Upper lobe of right lung (tissue), 1 donor: ENCODE measurements at regions not wholly inside any gene's neighbourhood (a gene's known extent, or its start where the extent isn't known, plus 50 kb on each side); places are given as distances from the start of the nearest gene placed in this dataset.

Experiments used
- ATAC-seq: fragments of 200-7000 bp; cut with Tn5 transposase; one replicate; pipeline ENCODE4 v1.9.1; 2020; ENCODE audit warnings: mild to moderate bottlenecking, moderate library complexity
- DNase-seq: peaks from one replicate; pipeline ENCODE4 v3.0.0-alpha.2; 2020
- H3K27ac ChIP-seq: fragments of 200-600 bp; one replicate; pipeline ENCODE4 v1.8.0; 2022
- H3K27me3 ChIP-seq: fragments of 200-600 bp; one replicate; pipeline ENCODE4 v1.8.0; 2022; ENCODE audit warnings: mild to moderate bottlenecking
- H3K36me3 ChIP-seq: fragments of 200-600 bp; one replicate; pipeline ENCODE4 v1.8.0; 2022
- H3K4me1 ChIP-seq: fragments of 200-600 bp; one replicate; pipeline ENCODE4 v1.8.0; 2022
- H3K4me3 ChIP-seq: fragments of 200-600 bp; one replicate; pipeline ENCODE4 v1.8.0; 2022; ENCODE audit warnings: mild to moderate bottlenecking
- H3K9me3 ChIP-seq: fragments of 200-600 bp; one replicate; pipeline ENCODE4 v1.8.0; 2022
- intact Hi-C: fragments of 100-400 bp; cut with DNase I; formaldehyde crosslinking; loops from one replicate; pipeline ENCODE4 v1.11.0; 2022
- TF ChIP-seq, protein P1 (sequence below): fragments of 200-600 bp; IDR thresholded peaks from one replicate; pipeline ENCODE4 v1.8.0; 2022; ENCODE audit warnings: antibody characterized with exemption
- donor health status: DM: no; HTN: yes; CAD: no; lungs with severe emphysema.

DNA sequence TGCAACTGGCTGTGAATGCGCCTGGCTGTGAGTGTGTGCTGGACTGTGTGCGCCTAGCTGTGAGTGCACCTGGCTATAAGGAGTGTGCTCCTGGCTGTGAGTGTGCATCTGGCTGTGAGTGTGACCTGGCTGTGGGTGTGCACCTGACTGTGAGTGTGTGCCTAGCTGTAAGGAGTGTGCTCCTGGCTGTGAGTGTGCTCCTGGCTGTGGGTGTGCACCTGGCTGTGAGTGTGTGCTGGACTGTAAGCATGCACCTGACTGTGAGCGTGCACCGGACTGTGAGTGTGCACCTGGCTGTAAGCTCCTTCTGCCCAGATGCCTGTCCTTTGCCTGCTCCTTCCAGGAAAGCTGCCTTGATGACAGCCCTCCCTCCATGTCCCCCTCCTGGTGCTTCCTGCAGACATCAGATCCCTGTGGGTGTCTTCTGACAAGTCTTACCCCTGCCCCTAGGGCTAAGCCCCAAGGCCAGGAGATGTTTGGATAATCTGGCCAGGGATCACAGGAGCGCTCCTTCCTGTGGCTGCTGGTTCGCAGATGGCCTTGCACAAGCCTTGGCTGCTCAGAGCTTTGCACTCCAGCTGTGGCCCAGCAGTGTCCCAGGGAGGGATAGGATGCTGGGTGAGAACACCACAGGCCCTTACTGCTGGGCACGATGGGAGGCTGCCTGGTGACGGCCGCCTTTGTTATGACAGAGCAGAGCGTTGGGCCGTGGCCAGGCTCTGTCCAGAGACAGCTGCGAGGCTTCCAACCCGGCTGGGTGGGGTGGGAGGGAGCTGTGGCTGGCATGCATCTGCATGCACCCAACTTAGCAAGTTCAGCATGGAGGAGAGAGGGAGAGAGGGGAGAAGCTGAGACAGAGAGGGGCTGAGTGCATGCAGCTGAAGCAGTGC, 89.9 kb downstream of the GLI2 start:
- no peak overlapping the region for H3K4me3 ChIP-seq
- intact Hi-C loops: no loop called here
- TF ChIP-seq, protein P1, sequence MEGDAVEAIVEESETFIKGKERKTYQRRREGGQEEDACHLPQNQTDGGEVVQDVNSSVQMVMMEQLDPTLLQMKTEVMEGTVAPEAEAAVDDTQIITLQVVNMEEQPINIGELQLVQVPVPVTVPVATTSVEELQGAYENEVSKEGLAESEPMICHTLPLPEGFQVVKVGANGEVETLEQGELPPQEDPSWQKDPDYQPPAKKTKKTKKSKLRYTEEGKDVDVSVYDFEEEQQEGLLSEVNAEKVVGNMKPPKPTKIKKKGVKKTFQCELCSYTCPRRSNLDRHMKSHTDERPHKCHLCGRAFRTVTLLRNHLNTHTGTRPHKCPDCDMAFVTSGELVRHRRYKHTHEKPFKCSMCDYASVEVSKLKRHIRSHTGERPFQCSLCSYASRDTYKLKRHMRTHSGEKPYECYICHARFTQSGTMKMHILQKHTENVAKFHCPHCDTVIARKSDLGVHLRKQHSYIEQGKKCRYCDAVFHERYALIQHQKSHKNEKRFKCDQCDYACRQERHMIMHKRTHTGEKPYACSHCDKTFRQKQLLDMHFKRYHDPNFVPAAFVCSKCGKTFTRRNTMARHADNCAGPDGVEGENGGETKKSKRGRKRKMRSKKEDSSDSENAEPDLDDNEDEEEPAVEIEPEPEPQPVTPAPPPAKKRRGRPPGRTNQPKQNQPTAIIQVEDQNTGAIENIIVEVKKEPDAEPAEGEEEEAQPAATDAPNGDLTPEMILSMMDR: no peak
- peak; percentile 66 for ATAC-seq
- no peak overlapping the region for H3K27ac ChIP-seq
- no peaks in the 10 kb centered on the region for H3K36me3 ChIP-seq
- peaks cover 5% of the 10 kb centered on the region for H3K4me1 ChIP-seq
- H3K27me3 ChIP-seq: no peaks in the 10 kb centered on the region
- DNase-seq: peak; percentile 73
- no peaks in the 10 kb centered on the region for H3K9me3 ChIP-seq

DNA sequence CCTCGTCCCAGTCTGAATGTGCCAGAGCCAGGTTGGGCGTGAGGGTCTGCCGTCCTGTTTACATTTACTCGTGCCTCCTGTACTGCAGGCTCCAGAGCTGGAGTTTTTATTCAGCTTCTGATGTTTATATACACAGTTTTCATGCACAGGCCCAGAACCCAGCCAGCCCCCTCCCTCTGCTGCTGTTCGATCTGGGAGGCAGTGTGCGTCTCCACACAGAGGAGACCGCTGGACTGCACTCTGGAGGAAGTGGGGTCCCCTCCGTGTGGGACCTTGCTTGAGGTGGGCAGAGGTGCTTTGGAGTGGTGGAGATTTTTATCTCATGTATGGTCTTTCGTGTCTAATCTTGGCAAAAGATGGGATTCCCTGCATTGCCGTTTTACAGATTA, 90.6 kb downstream of the GLI2 start:
- DNase-seq (no peak), ATAC-seq (no peak)
- Histone ChIP-seq H3K27ac (no peak overlapping the region), H3K36me3 (no peaks in the 10 kb centered on the region), H3K4me1 (peaks cover 5% of the 10 kb centered on the region), H3K4me3 (no peak overlapping the region), H3K9me3 (no peaks in the 10 kb centered on the region), H3K27me3 (no peaks in the 10 kb centered on the region)
- intact Hi-C loops: no loop called here
- TF ChIP-seq, protein P1: no peak

DNA sequence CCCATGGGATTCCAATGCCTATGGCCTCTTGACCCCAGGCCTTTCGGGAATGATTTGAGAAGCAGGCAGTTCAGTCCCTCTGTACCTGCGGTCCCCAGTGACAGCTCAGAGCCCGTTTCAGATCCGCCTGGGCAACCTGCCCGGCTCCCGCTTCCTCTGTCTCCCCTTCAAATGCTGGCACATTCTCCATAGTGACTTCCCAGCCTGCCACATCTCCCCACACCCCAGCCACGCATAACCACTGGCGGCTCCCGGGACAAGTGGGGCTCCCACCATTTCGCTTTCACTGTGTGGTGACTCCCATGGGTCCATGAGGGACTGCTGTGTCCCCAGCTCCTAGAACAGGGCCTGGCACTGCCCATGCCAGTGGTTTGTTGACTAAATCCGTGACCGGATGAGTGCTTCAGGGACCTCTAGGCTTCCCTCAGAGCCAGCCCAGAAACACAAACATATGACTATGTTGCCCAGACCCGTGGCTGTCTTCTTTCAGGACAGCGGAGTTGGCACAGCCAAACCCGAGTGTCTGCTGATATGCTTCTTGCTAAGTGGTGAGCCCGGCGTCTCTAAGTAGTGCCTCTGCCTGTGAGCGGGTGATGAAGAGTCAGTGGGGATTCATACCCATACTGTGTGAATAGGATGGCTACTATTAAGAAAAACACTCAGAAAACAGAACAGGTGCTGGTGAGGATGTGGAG, 91.2 kb downstream of the GLI2 start:
- H3K9me3 ChIP-seq: no peaks in the 10 kb centered on the region
- ATAC-seq (no peak), DNase-seq (peak; percentile 38)
- H3K36me3 ChIP-seq: no peaks in the 10 kb centered on the region
- peaks cover 5% of the 10 kb centered on the region for H3K4me1 ChIP-seq
- no peak overlapping the region for H3K4me3 ChIP-seq
- no peak overlapping the region for H3K27ac ChIP-seq
- H3K27me3 ChIP-seq: no peaks in the 10 kb centered on the region
- intact Hi-C loops: no loop called here
- TF ChIP-seq, protein P1: no peak

DNA sequence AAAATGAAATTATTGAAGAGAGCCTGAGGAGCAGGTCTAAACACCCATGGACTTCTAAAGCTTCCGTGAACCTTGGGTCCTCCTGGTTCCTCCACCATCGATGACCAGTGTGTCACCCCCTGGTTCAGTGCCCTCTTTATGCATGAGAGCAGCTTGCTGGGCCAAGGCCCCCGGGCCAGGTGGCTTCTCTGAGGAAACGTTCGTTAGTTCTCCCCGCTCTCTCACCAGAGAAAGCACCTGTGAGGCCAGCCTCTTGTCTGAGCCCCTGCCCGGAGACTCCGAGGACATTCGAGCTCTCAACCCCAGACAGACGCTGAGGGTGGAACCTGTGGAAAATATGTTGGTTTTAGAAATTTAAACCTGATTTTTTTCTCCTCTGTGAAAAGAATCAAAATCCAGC, 92.4 kb downstream of the GLI2 start:
- intact Hi-C loops: no loop called here
- H3K36me3 ChIP-seq: no peaks in the 10 kb centered on the region
- peaks cover 5% of the 10 kb centered on the region for H3K4me1 ChIP-seq
- ATAC-seq (no peak), DNase-seq (peak; percentile 36)
- TF ChIP-seq, protein P1: no peak
- no peak overlapping the region for H3K27ac ChIP-seq
- no peak overlapping the region for H3K4me3 ChIP-seq
- H3K27me3 ChIP-seq: no peaks in the 10 kb centered on the region
- no peaks in the 10 kb centered on the region for H3K9me3 ChIP-seq

DNA sequence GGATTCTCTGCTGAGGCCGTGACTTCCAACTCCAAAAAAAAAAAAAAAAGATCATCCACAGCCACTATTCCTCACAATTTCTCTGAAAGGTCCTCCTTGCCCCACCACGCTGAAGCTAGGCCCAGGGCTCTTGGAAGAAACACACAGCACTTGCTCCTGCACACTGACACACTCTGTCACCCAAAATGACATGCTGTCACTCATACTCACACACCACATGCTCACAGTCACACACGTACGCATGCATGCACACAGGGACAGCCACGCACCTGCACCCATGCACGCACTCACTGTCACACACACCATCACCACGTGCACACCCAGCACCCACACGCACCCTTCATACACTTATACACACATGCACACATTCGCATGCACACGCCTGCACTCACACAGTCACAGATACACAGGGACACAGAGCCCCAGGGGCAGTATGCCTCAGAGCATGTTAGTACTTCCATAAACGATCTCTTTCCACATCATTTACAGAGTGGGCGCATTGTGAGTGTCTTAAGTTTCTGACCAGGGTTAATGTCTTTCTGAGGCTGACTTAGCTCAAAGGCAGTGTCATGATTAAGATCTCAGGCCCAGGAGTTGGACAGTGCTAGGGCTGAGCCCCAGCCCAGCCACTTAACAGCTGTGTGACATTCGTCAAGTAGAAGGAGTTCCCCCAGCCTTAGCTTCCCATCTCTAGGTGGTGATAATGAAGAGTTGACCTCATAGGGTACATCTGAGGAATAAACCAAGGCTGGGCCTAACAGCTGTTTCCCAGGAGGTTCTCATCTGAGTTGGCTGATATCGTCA, 93.4 kb downstream of the GLI2 start:
- Histone ChIP-seq H3K27ac (no peak overlapping the region), H3K27me3 (no peaks in the 10 kb centered on the region), H3K36me3 (no peaks in the 10 kb centered on the region), H3K4me1 (peaks cover 5% of the 10 kb centered on the region), H3K4me3 (no peak overlapping the region), H3K9me3 (no peaks in the 10 kb centered on the region)
- TF ChIP-seq, protein P1: no peak
- ATAC-seq: no peak
- DNase-seq: peak; percentile 21
- intact Hi-C loops: no loop called here
